SU-DHL-6 (cell line): ENCODE measurements at regions not wholly inside any gene's neighbourhood (a gene's known extent, or its start where the extent isn't known, plus 50 kb on each side); places are given as distances from the start of the nearest gene placed in this dataset.

Source experiments
- CTCF ChIP-seq: fragments of 200-600 bp; sonication (generic); IDR thresholded peaks from one replicate; pipeline ENCODE4 v1.5.1; 2017; ENCODE audit warnings: antibody characterized with exemption, mild to moderate bottlenecking, low read length, moderate library complexity; ENCODE audit not compliant: insufficient read depth, poor library complexity, severe bottlenecking
- EZH2phosphoT487 ChIP-seq: fragments of 200-600 bp; sonication (generic), shearing (Covaris generic); conservative IDR thresholded peaks from 2 replicates; pipeline ENCODE4 v1.6.1; 2018; ENCODE audit warnings: mild to moderate bottlenecking, antibody characterized with exemption, low read length, moderate library complexity, mixed read lengths

- TF ChIP-seq CTCF (no peak), EZH2phosphoT487 (no peak)
Measured at GRCh38 chr1:5748286-5749225, 243.7 kb downstream of the NPHP4 start.
